ENCODE measurements at regions not wholly inside any gene's neighbourhood (a gene's known extent, or its start where the extent isn't known, plus 50 kb on each side); places are given as distances from the start of the nearest gene placed in this dataset.

GRCh38 chr9:81032831-81033230, 656.5 kb downstream of the TLE1 start (continued):
- no peak for TF ChIP-seq KDM1A (IDR thresholded peaks at IDR 0.05; ENCODE audit: borderline replicate concordance, low read length)
- TF ChIP-seq TBP (IDR thresholded peaks at IDR 0.05; ENCODE audit: low read depth, low read length): no peak
- TF ChIP-seq ATF3 (IDR thresholded peaks at IDR 0.05; ENCODE audit: insufficient read depth, low read depth, low read length): no peak
- TF ChIP-seq CREB1 (IDR thresholded peaks at IDR 0.05): no peak
- no peak for TF ChIP-seq POLR2AphosphoS5 (IDR thresholded peaks at IDR 0.05; ENCODE audit: low read depth, low read length)
- no peak for TF ChIP-seq JUN (IDR thresholded peaks at IDR 0.05; ENCODE audit: low read depth, low read length)
